ENCODE measurements at regions not wholly inside any gene's neighbourhood (a gene's known extent, or its start where the extent isn't known, plus 50 kb on each side); places are given as distances from the start of the nearest gene placed in this dataset.

GRCh38 chr18:22830511-22830910 lies 102.6 kb upstream of the RBBP8 start:
- TF ChIP-seq, protein P1, sequence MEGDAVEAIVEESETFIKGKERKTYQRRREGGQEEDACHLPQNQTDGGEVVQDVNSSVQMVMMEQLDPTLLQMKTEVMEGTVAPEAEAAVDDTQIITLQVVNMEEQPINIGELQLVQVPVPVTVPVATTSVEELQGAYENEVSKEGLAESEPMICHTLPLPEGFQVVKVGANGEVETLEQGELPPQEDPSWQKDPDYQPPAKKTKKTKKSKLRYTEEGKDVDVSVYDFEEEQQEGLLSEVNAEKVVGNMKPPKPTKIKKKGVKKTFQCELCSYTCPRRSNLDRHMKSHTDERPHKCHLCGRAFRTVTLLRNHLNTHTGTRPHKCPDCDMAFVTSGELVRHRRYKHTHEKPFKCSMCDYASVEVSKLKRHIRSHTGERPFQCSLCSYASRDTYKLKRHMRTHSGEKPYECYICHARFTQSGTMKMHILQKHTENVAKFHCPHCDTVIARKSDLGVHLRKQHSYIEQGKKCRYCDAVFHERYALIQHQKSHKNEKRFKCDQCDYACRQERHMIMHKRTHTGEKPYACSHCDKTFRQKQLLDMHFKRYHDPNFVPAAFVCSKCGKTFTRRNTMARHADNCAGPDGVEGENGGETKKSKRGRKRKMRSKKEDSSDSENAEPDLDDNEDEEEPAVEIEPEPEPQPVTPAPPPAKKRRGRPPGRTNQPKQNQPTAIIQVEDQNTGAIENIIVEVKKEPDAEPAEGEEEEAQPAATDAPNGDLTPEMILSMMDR (conservative IDR thresholded peaks at IDR 0.05; ENCODE audit: low read length): no peak
- TF ChIP-seq EZH2phosphoT487 (IDR thresholded peaks at IDR 0.05; ENCODE audit: borderline replicate concordance): no peak
